Calu3 (cell line): ENCODE measurements at regions not wholly inside any gene's neighbourhood (a gene's known extent, or its start where the extent isn't known, plus 50 kb on each side); places are given as distances from the start of the nearest gene placed in this dataset.
"Not testable (repeated sequence)": the region's sequence is repeated elsewhere in the genome, so short reads cannot be mapped to it uniquely, and the experiment has no call there.

ENCODE experiments used
- BruUV-seq: library from RNA; stranded (reverse); fragments of 400-500 nt; replicated peaks from 2 replicates; lab custom pipeline; 2021; lab: Mats Ljungman, UMichigan
- CTCF ChIA-PET: fragments of 300-600 bp; sonication (Branson Sonifier 250); formaldehyde crosslinking; loops from one replicate; lab custom pipeline; 2022; ENCODE audit warnings: antibody characterized with exemption; lab: Charles Lee
- DNase-seq: peaks from one replicate; pipeline ENCODE4 v3.0.0; 2022
- H3K27ac Mint-ChIP-seq: one replicate; pipeline ENCODE4 v1.8.0; 2022; ENCODE audit warnings: mixed read lengths; ENCODE audit not compliant: unreplicated experiment
- H3K27me3 Mint-ChIP-seq: one replicate; pipeline ENCODE4 v1.8.0; 2022; ENCODE audit warnings: mixed read lengths; ENCODE audit not compliant: unreplicated experiment
- H3K36me3 Mint-ChIP-seq: one replicate; pipeline ENCODE4 v1.8.0; 2022; ENCODE audit warnings: mild to moderate bottlenecking, moderate library complexity, mixed read lengths; ENCODE audit not compliant: insufficient read depth, unreplicated experiment
- H3K4me1 Mint-ChIP-seq: one replicate; pipeline ENCODE4 v1.8.0; 2022; ENCODE audit warnings: mild to moderate bottlenecking, low read depth, mixed read lengths; ENCODE audit not compliant: unreplicated experiment
- H3K4me3 Mint-ChIP-seq: one replicate; pipeline ENCODE4 v1.8.0; 2022; ENCODE audit warnings: mild to moderate bottlenecking, low read depth, moderate library complexity, mixed read lengths; ENCODE audit not compliant: unreplicated experiment
- H3K9me3 Mint-ChIP-seq: one replicate; pipeline ENCODE4 v1.8.0; 2022; ENCODE audit warnings: low read depth, mixed read lengths; ENCODE audit not compliant: unreplicated experiment
- intact Hi-C: fragments of 100-400 bp; cut with micrococcal nuclease; formaldehyde crosslinking; loops from one replicate; pipeline ENCODE4 v1.10.0; 2022; ENCODE audit not compliant: unreplicated experiment
- TF ChIP-seq, protein P1 (sequence below): fragments of 200-600 bp; IDR thresholded peaks from one replicate; pipeline ENCODE4 v1.8.0; 2022; ENCODE audit warnings: antibody characterized with exemption; ENCODE audit not compliant: unreplicated experiment

DNA sequence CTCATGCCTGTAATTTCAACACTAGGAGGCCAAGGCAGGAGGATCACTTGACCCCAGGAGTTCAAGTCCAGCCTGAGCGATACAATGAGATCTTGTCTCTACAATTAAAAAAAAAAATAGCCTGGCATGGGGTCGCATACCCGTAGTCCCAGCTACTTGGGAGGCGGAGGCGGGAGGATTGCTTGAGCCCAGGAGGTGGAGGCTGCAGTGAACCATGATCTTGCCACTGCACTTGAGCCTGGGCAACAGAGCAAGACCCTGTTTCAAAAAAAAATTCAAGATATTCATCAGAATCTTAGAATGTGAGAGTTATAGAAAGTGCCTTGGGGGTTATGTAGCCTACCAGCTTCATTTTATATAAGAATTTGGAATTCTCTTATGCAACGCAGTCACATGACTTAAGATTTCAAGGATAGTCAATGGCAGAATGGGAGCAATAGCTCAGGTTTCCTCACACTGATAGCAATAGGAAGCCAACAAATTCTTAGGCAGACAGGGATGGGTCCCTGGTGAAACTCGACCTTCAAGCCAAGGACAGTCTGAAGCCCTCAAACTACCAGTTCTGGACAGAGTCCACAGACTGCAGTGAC, 462.5 kb downstream of the SETD4 start:
- Mint-ChIP-seq H3K4me3 (no peak overlapping the region), H3K36me3 (no peaks in the 10 kb centered on the region), H3K9me3 (no peaks in the 10 kb centered on the region), H3K27me3 (no peaks in the 10 kb centered on the region), H3K4me1 (peaks cover 9% of the 10 kb centered on the region), H3K27ac (no peak overlapping the region)
- no peak for DNase-seq
- BruUV-seq = no TSS peak
- TF ChIP-seq, protein P1, sequence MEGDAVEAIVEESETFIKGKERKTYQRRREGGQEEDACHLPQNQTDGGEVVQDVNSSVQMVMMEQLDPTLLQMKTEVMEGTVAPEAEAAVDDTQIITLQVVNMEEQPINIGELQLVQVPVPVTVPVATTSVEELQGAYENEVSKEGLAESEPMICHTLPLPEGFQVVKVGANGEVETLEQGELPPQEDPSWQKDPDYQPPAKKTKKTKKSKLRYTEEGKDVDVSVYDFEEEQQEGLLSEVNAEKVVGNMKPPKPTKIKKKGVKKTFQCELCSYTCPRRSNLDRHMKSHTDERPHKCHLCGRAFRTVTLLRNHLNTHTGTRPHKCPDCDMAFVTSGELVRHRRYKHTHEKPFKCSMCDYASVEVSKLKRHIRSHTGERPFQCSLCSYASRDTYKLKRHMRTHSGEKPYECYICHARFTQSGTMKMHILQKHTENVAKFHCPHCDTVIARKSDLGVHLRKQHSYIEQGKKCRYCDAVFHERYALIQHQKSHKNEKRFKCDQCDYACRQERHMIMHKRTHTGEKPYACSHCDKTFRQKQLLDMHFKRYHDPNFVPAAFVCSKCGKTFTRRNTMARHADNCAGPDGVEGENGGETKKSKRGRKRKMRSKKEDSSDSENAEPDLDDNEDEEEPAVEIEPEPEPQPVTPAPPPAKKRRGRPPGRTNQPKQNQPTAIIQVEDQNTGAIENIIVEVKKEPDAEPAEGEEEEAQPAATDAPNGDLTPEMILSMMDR = no peak
- CTCF ChIA-PET = no interaction called here
- intact Hi-C loops = no loop called here

DNA sequence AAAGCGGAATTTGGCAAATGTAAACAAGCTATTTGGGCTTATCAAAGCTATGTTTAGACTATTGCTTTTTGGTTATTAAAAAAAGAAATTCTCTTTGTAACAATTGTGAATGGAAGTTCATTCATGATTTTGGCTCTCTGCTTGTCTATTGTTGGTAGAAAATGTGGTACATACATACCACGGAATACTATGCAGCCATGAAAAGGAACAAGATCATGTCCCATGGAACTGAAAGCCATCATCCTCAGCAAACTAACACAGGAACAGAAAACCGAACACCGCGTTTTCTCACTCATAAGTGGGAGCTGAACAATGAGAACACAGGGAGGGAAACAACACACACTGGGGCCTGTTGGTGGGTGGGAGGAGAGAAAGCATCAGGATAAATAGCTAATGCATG, 465.4 kb downstream of the SETD4 start:
- CTCF ChIA-PET = no interaction called here
- Mint-ChIP-seq H3K27ac (no peak overlapping the region), H3K9me3 (no peaks in the 10 kb centered on the region), H3K36me3 (no peaks in the 10 kb centered on the region), H3K27me3 (no peaks in the 10 kb centered on the region), H3K4me3 (no peak overlapping the region), H3K4me1 (peaks cover 15% of the 10 kb centered on the region)
- no TSS peak for BruUV-seq
- TF ChIP-seq, protein P1 = no peak
- intact Hi-C loops = no loop called here
- no peak for DNase-seq

DNA sequence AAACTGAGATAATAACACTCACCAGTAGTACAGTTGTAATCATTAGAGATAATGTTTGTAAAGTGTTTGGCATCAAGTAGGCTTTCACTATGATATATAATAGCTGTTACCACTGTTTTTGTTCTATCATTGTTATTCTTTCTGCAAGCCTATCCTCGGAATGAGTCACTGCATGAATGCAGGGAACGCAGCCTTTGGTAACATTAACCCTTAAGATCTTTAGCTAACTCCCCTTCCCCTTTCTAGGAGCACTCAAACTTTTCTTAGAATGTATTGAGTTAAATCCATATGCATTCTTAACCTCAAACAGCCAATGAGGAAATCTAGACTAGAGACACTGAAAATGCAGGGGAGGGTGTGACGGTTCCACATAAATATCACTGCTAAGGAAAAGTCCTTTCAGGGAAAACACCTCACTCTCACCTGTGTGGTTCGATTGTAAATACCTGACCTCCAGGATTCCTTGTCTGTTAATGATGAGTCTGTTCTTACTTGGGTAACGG, 467.3 kb downstream of the SETD4 start:
- no peaks in the 10 kb centered on the region for H3K27me3 Mint-ChIP-seq
- TF ChIP-seq, protein P1 = no peak
- CTCF ChIA-PET = no interaction called here
- H3K36me3 Mint-ChIP-seq = no peaks in the 10 kb centered on the region
- intact Hi-C loops = no loop called here
- peaks cover 15% of the 10 kb centered on the region for H3K4me1 Mint-ChIP-seq
- H3K27ac Mint-ChIP-seq = no peak overlapping the region
- H3K9me3 Mint-ChIP-seq = no peaks in the 10 kb centered on the region
- no peak overlapping the region for H3K4me3 Mint-ChIP-seq
- no peak for DNase-seq
- BruUV-seq = no TSS peak

DNA sequence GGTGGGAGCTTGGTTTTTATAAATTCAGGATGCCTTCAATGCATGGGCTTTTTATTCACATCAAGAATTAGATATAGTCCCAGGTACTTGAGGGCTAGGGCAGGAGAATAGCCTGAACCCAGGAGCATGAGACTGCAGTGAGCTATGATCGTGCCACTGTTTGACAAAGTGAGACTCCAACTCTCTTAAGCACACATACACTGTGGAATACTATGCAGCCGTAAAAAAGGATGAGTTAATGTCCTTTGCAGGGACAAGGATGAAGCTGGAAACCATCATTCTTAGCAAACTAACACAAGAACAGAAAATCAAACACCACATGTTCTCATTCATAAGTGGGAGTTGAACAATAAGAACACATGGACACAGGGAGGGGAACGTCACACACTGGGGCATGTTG, 470.0 kb downstream of the SETD4 start:
- peaks cover 15% of the 10 kb centered on the region for H3K4me1 Mint-ChIP-seq
- CTCF ChIA-PET, H3K9me3 Mint-ChIP-seq, H3K36me3 Mint-ChIP-seq, DNase-seq, H3K27ac Mint-ChIP-seq, H3K27me3 Mint-ChIP-seq, H3K4me3 Mint-ChIP-seq, intact Hi-C loops, BruUV-seq: not testable (repeated sequence)

DNA sequence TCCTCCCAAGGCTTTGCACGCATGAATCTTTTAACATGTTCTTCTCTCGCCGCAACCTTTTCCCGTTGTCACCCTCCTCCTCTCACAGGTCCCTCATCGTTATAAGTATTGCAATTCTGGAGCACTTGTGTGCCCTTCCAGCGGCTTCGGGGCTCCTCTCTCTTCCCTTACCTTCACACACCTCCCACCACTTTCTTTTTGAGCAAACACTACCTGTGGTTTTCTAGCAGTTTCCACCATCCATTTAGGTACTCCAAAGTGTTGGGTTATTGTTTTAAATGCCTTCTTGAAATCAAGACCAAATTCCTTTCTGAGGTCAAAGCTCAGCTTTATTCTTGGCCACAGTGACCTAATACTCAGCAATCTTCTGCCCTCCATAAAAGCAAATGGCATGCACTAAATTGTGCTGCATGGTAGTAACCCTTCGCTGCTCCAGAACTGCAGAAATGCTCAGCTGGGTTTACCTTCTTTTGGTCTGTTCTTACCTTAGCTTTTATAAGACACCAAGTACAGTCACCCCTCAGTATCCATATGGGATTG, 472.4 kb downstream of the SETD4 start:
- Mint-ChIP-seq H3K27ac (no peak overlapping the region), H3K4me1 (peaks cover 7% of the 10 kb centered on the region), H3K27me3 (no peaks in the 10 kb centered on the region), H3K9me3 (no peaks in the 10 kb centered on the region), H3K4me3 (no peak overlapping the region), H3K36me3 (no peaks in the 10 kb centered on the region)
- DNase-seq = no peak
- TF ChIP-seq, protein P1 = no peak
- CTCF ChIA-PET = no interaction called here
- intact Hi-C loops = no loop called here
- BruUV-seq = no TSS peak
